ENCODE measurements at regions not wholly inside any gene's neighbourhood (a gene's known extent, or its start where the extent isn't known, plus 50 kb on each side); places are given as distances from the start of the nearest gene placed in this dataset.

DNA sequence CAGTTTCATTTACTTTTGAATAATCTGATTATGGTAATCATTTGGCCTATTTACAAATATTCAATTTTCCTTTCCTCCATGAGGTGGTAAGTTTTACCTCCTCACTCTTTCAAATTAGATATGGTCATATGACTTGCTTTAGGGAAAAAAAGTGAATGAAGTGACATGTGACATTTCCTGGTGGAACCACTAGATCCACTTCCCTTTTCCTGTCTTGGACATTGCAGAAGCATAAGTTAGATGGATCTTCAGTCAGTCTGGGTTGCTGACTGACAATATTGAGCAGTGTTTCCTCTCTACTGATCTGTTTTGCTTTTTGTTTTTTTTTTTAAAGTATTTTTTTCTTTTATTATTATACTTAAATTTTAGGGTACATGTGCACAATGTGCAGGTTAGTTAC is 481.1 kb upstream of the PTBP2 start:
- H3K4me3 ChIP-seq (ENCODE audit: low read depth, low read length), result no peak overlapping the region
- TF ChIP-seq, protein P1, sequence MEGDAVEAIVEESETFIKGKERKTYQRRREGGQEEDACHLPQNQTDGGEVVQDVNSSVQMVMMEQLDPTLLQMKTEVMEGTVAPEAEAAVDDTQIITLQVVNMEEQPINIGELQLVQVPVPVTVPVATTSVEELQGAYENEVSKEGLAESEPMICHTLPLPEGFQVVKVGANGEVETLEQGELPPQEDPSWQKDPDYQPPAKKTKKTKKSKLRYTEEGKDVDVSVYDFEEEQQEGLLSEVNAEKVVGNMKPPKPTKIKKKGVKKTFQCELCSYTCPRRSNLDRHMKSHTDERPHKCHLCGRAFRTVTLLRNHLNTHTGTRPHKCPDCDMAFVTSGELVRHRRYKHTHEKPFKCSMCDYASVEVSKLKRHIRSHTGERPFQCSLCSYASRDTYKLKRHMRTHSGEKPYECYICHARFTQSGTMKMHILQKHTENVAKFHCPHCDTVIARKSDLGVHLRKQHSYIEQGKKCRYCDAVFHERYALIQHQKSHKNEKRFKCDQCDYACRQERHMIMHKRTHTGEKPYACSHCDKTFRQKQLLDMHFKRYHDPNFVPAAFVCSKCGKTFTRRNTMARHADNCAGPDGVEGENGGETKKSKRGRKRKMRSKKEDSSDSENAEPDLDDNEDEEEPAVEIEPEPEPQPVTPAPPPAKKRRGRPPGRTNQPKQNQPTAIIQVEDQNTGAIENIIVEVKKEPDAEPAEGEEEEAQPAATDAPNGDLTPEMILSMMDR (IDR thresholded peaks at IDR 0.05; ENCODE audit: insufficient read depth, low read depth, low read length), result no peak
- DNase-seq (ENCODE audit: low read depth), result no peak

DNA sequence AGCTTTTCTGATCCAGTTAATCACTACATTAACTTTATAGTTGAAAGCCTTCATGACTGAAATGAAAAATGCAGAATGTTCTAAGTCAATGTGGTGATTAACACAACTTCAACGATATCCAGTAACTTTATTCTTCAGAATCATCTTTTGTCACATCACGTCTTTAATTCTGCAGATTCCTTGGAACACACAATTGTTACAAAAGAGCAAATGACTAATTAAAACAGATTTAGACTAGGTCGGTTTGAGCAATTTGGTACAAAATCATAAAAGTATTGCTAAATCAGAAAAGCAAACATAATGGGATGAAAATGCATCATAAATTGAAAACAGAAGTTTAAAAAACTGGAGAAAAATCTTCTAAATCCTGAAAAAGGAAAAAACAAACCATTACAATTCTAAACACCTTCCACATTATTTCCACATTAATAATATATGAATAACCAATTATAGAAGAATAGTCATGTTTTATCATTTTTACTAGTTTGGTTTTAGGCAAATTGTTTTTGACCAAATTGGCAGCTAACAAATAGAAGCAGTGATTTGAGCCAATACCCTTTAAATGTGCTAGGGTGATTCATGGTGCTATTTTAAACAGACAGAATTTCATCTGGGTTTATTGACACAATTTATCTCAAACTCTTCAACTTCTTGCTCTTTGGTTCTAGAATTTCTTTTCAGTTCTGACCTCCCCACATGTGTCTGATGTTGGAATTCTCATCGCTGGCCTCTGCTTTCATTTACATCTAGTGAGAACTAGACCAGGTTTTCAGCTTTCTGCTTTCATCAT is 468.1 kb upstream of the PTBP2 start:
- DNase-seq (ENCODE audit: low read depth), result peak; percentile 44
- TF ChIP-seq, protein P1 (IDR thresholded peaks at IDR 0.05; ENCODE audit: insufficient read depth, low read depth, low read length), result no peak
- H3K4me3 ChIP-seq (ENCODE audit: low read depth, low read length), result no peak overlapping the region

DNA sequence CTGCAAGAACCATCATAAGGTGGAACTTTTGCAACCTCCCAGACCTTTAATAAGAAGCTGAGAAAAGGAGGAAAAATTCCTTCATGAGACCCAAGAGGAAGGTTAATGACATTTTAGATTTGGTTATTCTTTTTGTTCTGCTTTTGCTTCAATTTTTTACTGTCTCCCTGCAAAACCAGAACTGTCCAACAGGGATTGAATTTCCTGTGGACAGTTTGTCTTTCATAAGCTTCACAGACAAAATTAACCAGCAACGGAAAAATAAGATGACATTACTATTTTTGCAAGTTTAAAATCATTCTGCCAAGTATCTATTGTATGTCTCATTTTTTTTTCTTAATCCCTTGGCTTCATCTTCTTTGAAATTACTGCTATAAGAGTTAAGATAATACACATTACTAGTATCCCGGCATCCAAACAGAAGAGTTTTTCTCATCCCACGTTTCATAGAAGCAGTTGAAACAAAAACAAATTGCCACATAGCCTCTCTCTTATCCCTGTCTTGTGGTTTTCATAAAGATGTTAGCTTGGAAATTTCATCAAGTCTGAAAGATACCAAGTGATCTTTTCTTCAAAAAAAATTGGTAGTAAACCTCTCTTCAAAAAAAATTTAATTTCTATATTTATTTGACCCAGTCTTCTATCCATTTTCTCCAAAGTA is 465.3 kb upstream of the PTBP2 start:
- H3K4me3 ChIP-seq (ENCODE audit: low read depth, low read length), result no peak overlapping the region
- TF ChIP-seq, protein P1 (IDR thresholded peaks at IDR 0.05; ENCODE audit: insufficient read depth, low read depth, low read length), result peak; percentile 21
- DNase-seq (ENCODE audit: low read depth), result peak; percentile 42

DNA sequence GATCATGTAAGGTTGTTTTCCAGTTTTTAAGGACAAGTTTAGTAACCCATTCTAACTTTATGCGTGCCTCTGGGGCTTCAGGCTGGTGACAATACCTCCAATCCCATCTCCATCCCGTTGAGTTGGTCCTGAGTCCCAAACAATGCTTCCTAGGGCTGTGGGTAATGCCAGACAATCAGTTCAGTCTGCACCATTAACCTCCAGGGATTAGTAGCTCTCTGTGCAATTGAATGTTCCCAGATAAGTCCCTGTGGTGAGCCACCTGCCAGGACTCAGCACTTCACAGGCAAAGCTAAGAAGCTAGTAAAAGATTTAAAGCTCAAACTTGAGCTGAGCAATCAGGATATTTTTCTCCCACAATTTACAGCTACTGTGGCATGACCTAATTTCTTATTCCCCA is 462.2 kb upstream of the PTBP2 start:
- TF ChIP-seq, protein P1 (IDR thresholded peaks at IDR 0.05; ENCODE audit: insufficient read depth, low read depth, low read length), result no peak
- peak; percentile 48 for DNase-seq (ENCODE audit: low read depth)
- H3K4me3 ChIP-seq (ENCODE audit: low read depth, low read length), result no peak overlapping the region

DNA sequence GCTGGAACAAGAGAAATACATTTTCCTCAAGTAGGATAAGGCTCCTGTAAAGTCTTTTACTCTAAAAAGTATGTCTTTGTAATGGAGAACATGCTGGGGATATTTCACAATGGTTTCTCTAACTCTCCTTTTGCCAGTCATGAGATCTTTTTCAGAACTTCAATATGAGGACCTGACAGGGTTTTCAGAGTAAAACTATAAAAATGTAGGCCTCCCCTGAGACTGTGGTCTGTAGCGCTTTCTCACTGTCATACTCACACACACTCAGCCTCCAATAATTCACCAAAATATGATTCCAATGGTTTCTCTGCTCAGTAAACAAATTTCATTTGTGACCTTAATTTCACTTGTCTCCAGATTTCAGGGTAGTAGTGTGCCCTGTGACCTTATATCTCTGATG is 440.1 kb upstream of the PTBP2 start:
- no peak overlapping the region for H3K4me3 ChIP-seq (ENCODE audit: low read depth, low read length)
- DNase-seq (ENCODE audit: low read depth), result no peak
- TF ChIP-seq, protein P1 (IDR thresholded peaks at IDR 0.05; ENCODE audit: insufficient read depth, low read depth, low read length), result no peak

DNA sequence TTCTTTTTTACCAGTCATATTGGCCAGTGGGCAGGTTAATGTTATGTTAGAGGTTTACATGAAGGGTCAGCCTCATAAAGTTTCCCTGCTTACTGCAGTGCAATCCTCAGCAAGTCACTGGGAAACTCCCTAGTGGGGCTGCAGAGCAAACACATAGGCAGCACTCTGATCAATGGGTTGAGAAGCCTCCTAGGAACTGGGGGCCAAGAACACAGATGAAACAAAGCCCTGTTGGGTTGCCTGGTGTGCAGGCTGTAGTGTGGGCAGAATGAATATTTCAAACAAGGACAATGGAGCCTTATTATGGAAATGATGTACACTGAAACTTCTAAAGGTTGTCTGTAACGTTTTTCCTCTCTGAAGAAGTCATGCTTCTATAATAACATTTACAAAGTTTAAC is 431.6 kb upstream of the PTBP2 start:
- TF ChIP-seq, protein P1 (IDR thresholded peaks at IDR 0.05; ENCODE audit: insufficient read depth, low read depth, low read length), result no peak
- no peak for DNase-seq (ENCODE audit: low read depth)
- no peak overlapping the region for H3K4me3 ChIP-seq (ENCODE audit: low read depth, low read length)
